ENCODE measurements at regions not wholly inside any gene's neighbourhood (a gene's known extent, or its start where the extent isn't known, plus 50 kb on each side); places are given as distances from the start of the nearest gene placed in this dataset.

GRCh38 chr18:73549236-73549635, 598.4 kb downstream of the FBXO15 start:
- TF ChIP-seq CTCF (conservative IDR thresholded peaks at IDR 0.05; ENCODE audit: low read depth, low read length), result no peak
- TF ChIP-seq EZH2 (IDR thresholded peaks at IDR 0.05; ENCODE audit: borderline replicate concordance, low read depth, low read length, poor library complexity, severe bottlenecking), result no peak

All from A673 (cell line).